ENCODE measurements at regions not wholly inside any gene's neighbourhood (a gene's known extent, or its start where the extent isn't known, plus 50 kb on each side); places are given as distances from the start of the nearest gene placed in this dataset.
"Not testable (repeated sequence)": the region's sequence is repeated elsewhere in the genome, so short reads cannot be mapped to it uniquely, and the experiment has no call there.

DNA sequence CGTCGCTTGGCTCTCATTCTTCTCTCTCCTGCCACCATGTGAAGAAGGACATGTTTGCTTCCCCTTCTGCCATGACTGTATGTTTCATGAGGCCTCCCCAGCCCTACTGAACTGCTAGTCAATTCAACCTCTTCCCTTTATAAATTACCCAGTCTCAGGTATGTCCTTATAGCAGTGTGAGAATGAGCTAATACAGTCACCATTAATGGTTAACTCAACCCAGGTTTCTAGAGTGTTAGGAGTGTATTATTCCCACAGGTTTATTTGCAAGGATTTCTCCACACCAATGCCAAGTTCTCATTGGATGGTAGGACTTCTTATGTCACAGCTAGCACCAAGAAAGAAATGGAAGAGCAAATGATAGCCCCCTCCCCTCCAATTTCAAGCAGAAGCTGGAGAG lies 71.9 kb downstream of the DYNAP start:
- no peak for DNase-seq (ENCODE audit: low read depth in 3 of 3)

DNA sequence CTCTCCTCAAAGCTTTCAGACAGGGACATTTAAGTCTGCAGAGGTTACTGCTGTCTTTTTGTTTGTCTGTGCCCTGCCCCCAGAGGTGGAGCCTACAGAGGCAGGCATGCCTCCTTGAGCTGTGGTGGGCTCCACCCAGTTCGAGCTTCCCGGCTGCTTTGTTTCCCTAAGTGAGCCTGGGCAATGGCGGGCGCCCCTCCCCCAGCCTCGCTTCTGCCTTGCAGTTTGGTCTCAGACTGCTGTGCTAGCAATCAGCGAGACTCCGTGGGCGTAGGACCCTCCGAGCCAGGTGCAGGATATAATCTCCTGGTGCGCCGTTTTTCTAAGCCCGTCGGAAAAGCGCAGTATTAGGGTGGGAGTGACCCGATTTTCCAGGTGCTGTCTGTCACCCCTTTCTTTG lies 78.7 kb downstream of the DYNAP start:
- DNase-seq (ENCODE audit: low read depth in 3 of 3): not testable (repeated sequence)

DNA sequence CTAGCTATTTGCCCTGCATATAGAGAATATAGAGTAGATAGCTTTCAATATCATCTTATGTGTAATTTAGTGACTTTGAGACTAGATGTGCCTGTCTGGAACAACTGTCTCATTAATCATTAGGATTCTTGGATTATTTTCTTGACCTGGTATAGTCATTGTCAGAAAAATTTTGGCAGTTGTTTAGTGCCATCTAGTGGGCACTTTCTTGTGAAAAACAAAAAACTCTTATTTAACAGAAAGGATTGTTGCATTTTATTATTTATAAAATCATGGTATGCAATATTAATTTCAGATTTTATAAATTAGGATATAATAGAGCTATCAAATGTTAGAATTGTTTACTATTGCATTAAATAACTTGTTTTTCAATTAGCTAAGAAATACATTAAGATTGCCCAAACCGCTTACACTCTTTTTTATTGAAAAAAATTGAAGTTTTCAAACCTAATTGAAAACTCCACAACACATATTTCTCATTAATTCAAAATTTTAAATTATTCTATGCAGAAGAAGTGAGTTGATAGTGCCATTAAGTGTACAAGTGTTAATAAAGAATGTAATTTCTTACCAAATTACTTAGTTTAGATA lies 80.3 kb downstream of the DYNAP start:
- DNase-seq (ENCODE audit: low read depth in 3 of 3): no peak

GRCh38 chr18:54672109-54672508 lies 81.1 kb downstream of the DYNAP start:
- DNase-seq (ENCODE audit: low read depth in 3 of 3): no peak

GRCh38 chr18:54672846-54673475 lies 81.9 kb downstream of the DYNAP start:
- no peak for DNase-seq (ENCODE audit: low read depth in 3 of 3)

DNA sequence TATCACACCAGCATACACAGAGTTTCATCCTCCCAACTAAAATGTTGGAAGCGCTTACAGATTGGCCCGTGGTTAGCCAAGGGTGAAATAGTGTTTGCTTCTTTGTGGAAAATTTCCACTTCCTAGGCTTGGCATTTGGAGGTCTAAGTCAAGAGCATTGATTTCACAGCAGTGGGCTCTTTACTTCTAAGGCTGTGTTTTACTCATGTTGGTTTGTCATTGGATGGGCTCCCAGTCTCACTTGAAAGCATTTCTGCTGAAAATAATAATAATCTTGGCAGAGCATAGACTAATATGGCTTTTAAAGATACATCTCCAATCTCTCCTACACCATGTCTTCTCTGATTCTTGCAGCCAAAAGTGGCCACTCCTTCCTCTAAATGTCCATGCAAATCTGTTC lies 82.9 kb downstream of the DYNAP start:
- DNase-seq (ENCODE audit: low read depth in 3 of 3): no peak

GRCh38 chr18:54675076-54675475 lies 84.0 kb downstream of the DYNAP start:
- DNase-seq (ENCODE audit: low read depth in 3 of 3): no peak

GRCh38 chr18:54679318-54680149 lies 88.5 kb downstream of the DYNAP start:
- no peak for DNase-seq (ENCODE audit: low read depth in 3 of 3)

DNA sequence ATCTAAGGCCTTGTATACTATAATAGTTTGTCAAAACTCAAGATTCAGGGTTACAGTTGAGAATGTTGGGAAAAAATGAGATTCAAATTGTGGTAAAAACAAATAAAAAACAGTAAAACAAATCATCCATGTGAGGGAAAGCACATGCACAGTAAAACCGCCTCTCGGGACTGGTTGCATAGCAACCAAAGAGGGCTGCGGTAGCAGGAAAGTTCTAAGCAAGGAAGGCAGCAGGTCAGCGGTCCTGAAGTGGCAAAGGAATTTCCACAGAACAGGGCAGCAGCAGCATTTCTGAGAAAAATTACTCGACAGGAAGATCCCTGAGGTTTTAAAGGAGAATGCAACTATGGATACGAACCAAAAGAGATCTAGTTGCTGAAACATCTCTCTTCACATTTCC lies 93.7 kb downstream of the DYNAP start:
- DNase-seq (ENCODE audit: low read depth in 3 of 3): no peak

- DNase-seq (ENCODE audit: low read depth in 3 of 3): no peak
Observed at GRCh38 chr18:54689319-54689718, 98.3 kb downstream of the DYNAP start.

DNA sequence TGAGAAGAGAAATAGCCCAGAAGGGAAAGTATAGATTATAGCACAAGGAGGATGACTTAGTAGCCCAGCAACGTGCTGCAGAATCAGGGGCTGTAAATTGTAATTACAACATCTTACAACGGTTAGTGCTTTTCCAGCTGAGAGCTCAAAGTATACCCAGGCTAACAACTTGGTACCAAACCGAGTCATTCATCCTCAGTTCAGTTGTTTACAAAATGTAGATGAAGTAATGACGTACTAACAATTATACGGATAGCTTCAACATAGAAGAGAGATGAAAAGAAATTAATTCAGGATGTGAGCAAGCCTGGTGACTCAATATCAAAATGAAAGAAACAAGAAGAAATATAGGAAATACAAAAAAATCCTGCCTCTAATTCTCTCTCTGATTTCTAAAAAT lies 99.2 kb downstream of the DYNAP start:
- no peak for DNase-seq (ENCODE audit: low read depth in 3 of 3)

- no peak for DNase-seq (ENCODE audit: low read depth in 3 of 3)
Observed at GRCh38 chr18:54692463-54692862, 101.4 kb downstream of the DYNAP start.

DNA sequence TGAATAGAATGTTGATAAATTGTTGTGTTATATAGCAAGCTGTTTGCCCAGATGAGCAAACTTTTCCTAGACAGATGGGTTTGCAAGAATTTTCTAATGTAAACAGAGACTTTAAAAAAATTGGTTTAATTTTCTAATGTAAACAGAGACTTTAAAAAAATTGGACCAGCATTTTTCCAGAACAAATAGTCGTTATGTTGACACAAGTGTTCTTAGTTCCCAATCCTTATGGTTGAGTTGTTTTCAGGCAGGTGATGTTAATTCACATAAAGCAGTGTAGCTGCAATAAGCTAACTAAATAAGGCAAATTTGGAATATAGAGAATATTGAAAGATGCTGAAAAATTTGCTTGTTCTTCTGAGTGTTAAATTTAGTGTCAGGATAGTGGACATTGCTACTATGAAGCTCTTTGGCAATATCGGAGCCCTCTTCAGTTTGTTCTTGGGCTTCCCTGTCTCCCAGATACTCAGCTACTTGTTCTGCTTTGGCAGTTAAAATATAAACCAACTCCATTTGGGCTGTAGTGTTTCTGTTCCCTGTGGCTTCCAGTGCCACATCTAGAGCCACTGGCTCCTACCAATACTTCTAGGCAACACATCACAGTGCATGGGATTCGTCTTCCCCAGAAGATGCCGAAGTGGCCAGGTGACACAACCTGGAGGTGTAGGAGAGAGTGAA lies 105.7 kb downstream of the DYNAP start:
- no peak for DNase-seq (ENCODE audit: low read depth in 3 of 3)

- DNase-seq (ENCODE audit: low read depth in 3 of 3): no peak
Observed at GRCh38 chr18:54700580-54700979, 109.5 kb downstream of the DYNAP start.

DNA sequence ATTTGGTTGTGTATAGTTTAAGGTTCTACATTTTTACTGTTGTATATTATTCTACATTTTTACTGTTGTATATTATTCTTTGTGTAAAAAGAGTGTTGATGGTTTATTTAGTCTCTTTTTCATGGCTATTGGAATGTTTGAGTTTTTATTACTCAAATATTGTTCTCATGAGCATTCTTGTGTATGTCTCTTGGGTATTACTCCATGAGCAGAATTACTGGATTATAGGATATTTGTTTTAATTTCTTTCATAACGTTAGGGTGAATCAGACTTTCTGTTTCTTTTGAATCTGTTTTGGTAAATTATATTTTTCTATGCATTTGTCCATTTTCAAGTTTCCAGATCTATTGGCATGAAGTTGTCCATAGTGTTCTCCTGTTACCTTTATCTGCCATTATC lies 111.6 kb downstream of the DYNAP start:
- no peak for DNase-seq (ENCODE audit: low read depth in 3 of 3)

DNA sequence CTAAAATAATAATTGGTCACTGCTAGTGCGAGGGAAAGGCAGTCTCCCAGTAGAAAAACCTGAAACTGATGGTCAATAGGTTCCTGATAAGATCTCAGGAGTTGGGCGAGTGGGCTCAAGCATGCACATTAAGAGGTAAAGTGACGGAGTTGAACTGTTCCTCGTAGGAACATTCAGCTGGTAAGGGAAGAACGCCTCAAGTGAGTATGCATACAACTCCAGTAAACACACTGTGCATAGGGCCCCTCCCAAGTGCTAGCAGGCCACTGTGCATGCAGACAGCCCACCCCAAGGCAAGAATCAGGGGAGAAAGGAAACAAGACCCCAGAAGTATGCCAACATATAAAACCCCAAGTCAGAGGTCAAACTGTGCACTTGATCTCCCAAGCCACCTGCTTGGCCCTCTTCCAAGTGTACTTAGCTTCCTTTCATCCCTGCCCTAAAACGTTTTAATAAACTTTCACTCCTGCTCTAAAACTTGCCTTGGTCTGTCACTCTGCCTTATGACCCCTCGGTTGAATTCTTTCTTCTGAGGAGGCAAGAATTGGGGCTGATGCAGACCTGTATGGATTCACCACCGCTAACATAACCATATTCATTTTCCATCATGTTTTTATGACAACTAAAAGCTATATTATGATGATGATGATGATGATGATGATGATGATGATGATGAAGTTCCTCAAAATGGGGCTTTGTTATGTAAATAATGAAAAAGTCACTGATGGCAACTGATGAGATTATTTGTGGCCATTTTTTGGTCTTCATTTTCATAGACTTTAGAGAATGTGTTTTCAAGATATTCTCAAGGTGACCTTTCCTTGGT lies 118.0 kb upstream of the RAB27B start:
- DNase-seq (ENCODE audit: low read depth in 3 of 3): no peak

- no peak for DNase-seq (ENCODE audit: low read depth in 3 of 3)
Observed at GRCh38 chr18:54710900-54711281, 117.4 kb upstream of the RAB27B start.

DNA sequence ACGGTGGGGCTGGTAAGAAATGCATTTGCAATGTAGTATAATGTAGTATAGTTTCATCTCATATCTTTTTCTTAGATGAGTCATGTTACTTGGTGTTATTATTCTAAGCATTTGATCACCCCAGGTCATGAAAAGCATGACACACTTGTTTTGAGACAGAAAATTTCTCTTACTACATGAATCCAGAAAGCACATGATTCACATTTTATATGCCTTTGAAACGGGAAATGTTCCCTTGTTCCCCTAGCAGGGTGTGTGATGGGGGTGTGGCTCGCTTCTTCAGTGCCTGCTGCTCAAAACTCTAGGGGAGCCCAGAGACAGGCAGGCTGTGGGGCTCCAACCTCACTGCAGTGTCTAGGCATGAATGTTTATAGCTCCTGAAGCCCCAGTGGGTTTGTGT lies 116.0 kb upstream of the RAB27B start:
- DNase-seq (ENCODE audit: low read depth in 3 of 3): no peak

- DNase-seq (ENCODE audit: low read depth in 3 of 3): no peak
Observed at GRCh38 chr18:54712758-54713157, 115.5 kb upstream of the RAB27B start.

DNA sequence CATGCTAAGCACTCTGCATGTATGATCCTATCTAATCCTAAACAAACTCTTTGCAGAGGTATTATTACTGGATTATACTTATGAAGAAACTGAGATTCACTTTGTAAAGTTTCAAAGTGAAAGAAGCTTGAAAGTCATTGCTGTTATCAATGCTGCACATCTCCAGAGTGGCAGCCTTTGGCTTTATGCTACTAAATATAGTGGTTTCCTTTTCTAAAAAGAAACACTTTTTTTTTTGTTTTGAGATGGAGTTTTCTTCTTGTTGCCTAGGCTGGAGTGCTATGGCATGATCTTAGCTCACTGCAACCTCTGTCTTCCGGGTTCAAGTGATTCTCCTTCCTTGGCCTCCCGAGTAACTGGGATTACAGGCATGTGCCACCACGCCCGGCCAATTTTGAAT lies 114.9 kb upstream of the RAB27B start:
- DNase-seq (ENCODE audit: low read depth in 3 of 3): no peak

DNA sequence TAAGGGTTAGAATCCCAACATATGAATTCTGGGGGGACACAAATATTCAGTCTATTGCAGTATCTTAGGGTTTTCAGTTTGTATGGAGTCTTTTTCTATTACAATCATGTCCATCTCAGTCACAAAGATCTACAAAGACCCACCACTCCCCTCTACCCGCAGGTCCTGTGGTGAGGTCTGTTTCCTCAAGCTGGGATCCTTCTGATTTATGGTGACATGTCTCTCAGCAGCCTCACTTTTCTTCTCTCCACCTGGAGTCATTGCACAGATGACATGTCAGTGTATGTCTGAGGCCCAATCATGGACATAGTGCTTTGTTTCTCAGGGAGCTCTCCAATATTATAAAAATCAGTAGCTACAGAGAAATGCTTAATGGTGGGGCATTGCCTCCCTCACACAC lies 113.4 kb upstream of the RAB27B start:
- DNase-seq (ENCODE audit: low read depth in 3 of 3): no peak

- no peak for DNase-seq (ENCODE audit: low read depth in 3 of 3)
Observed at GRCh38 chr18:54716586-54716985, 111.7 kb upstream of the RAB27B start.
